Ascending aorta (tissue), 2 donors: ENCODE measurements at regions not wholly inside any gene's neighbourhood (a gene's known extent, or its start where the extent isn't known, plus 50 kb on each side); places are given as distances from the start of the nearest gene placed in this dataset.

ENCODE experiments used
- DNase-seq, 2 donors: peaks; one replicate each; pipeline ENCODE4 v3.0.0-alpha.2; 2019; ENCODE audit warnings: low spot score in 2 of 2
- H3K27ac ChIP-seq, 2 donors: fragments of 200-600 bp; sonication (generic); one replicate each; pipeline ENCODE4 v1.5.1; 2016 to 2017; ENCODE audit warnings: mild to moderate bottlenecking in 1 of 2
- H3K27me3 ChIP-seq: fragments of 200-600 bp; sonication (generic); one replicate; pipeline ENCODE4 v1.5.1; 2017
- H3K36me3 ChIP-seq, 2 donors: fragments of 200-600 bp; sonication (generic); one replicate each; pipeline ENCODE4 v1.5.1; 2016
- H3K4me1 ChIP-seq, 2 donors: fragments of 200-600 bp; sonication (generic); one replicate each; pipeline ENCODE4 v1.5.1; 2016 to 2017; ENCODE audit warnings: mild to moderate bottlenecking in 1 of 2
- H3K4me3 ChIP-seq, 2 donors: fragments of 200-600 bp; sonication (generic); one replicate each; pipeline ENCODE4 v1.5.1; 2016 to 2017; ENCODE audit warnings: mild to moderate bottlenecking in 1 of 2
- H3K9me3 ChIP-seq, 2 donors: fragments of 200-600 bp; sonication (generic); one replicate each; pipeline ENCODE4 v1.5.1; 2016
- CTCF ChIP-seq, 3 experiments: fragments of 200-600 bp in 2 of 3; fragments of 450-650 bp in 1 of 3; sonication (generic) in 2 of 3; IDR thresholded peaks; one replicate each; pipeline ENCODE4 v1.5.1; 2016 to 2019; ENCODE audit warnings: antibody characterized with exemption in 3 of 3, mild to moderate bottlenecking in 1 of 3, moderate library complexity in 1 of 3
- intact Hi-C: fragments of 100-400 bp; cut with DNase I; formaldehyde crosslinking; loops from one replicate; pipeline ENCODE4 v1.15.1; 2023

- no peak overlapping the region for H3K27ac ChIP-seq
- H3K36me3 ChIP-seq: peaks cover 0 to 1% of the 10 kb centered on the region in 2 donors
- no peaks in the 10 kb centered on the region for H3K27me3 ChIP-seq
- TF ChIP-seq CTCF (IDR thresholded peaks at IDR 0.05): no peak
- peaks cover 4 to 36% of the 10 kb centered on the region in 2 donors for H3K4me1 ChIP-seq
- intact Hi-C loops: loop anchor here (5.0 to 10.0 kb wide), 2 partner anchors 69 to 737 kb away; partner anchors contain the start of gene IGFBP5
- no peak for DNase-seq
- no peaks in the 10 kb centered on the region for H3K9me3 ChIP-seq
- no peak overlapping the region for H3K4me3 ChIP-seq
These were observed 571.1 kb downstream of the TNS1 start for GRCh38 chr2:217431577-217432269.

GRCh38 chr2:217430916-217431576 lies 571.2 kb upstream of the TNP1 start:
- no peaks in the 10 kb centered on the region for H3K27me3 ChIP-seq
- intact Hi-C loops: loop anchor here (5.0 to 10.0 kb wide), 2 partner anchors 69 to 736 kb away; partner anchors contain the start of gene IGFBP5

GRCh38 chr2:217429981-217430500 lies 570.2 kb upstream of the TNP1 start:
- H3K27ac ChIP-seq: peak overlapping the region in 1 of 2 donors; percentile 19
- DNase-seq: no peak
- H3K9me3 ChIP-seq: no peaks in the 10 kb centered on the region
- H3K36me3 ChIP-seq: peaks cover 0 to 16% of the 10 kb centered on the region in 2 donors
- peaks cover 4 to 21% of the 10 kb centered on the region in 2 donors for H3K4me1 ChIP-seq
- H3K4me3 ChIP-seq: no peak overlapping the region
- TF ChIP-seq CTCF (IDR thresholded peaks at IDR 0.05): no peak
- no peaks in the 10 kb centered on the region for H3K27me3 ChIP-seq
- intact Hi-C loops: loop anchor here (5.0 to 10.0 kb wide), 2 partner anchors 68 to 735 kb away; partner anchors contain the start of gene IGFBP5

More at GRCh38 chr2:217430916-217431576, 571.2 kb upstream of the TNP1 start:
- peaks cover 0 to 7% of the 10 kb centered on the region in 2 donors for H3K36me3 ChIP-seq
- H3K9me3 ChIP-seq: no peaks in the 10 kb centered on the region
- no peak overlapping the region for H3K27ac ChIP-seq
- TF ChIP-seq CTCF (IDR thresholded peaks at IDR 0.05): no peak
- no peak for DNase-seq
- peaks cover 4 to 29% of the 10 kb centered on the region in 2 donors for H3K4me1 ChIP-seq
- H3K4me3 ChIP-seq: no peak overlapping the region

GRCh38 chr2:217421834-217422233 lies 562.0 kb upstream of the TNP1 start:
- no peak for TF ChIP-seq CTCF (IDR thresholded peaks at IDR 0.05)
- Histone ChIP-seq H3K9me3 (no peaks in the 10 kb centered on the region), H3K4me3 (no peak overlapping the region), H3K27ac (peak overlapping the region in 1 of 2 donors; percentile 5), H3K36me3 (peaks cover 0 to 17% of the 10 kb centered on the region in 2 donors), H3K27me3 (no peaks in the 10 kb centered on the region), H3K4me1 (peaks cover 6 to 32% of the 10 kb centered on the region in 2 donors)
- intact Hi-C loops: no loop called here
- no peak for DNase-seq

GRCh38 chr2:217420854-217421253 lies 561.0 kb upstream of the TNP1 start:
- intact Hi-C loops: no loop called here
- no peak for DNase-seq
- Histone ChIP-seq H3K27me3 (no peaks in the 10 kb centered on the region), H3K9me3 (no peaks in the 10 kb centered on the region), H3K4me1 (peaks cover 6 to 32% of the 10 kb centered on the region in 2 donors), H3K4me3 (no peak overlapping the region), H3K36me3 (peaks cover 0 to 9% of the 10 kb centered on the region in 2 donors), H3K27ac (peak overlapping the region; percentile 46 to 62)
- TF ChIP-seq CTCF (IDR thresholded peaks at IDR 0.05): no peak
